ENCODE measurements at regions not wholly inside any gene's neighbourhood (a gene's known extent, or its start where the extent isn't known, plus 50 kb on each side); places are given as distances from the start of the nearest gene placed in this dataset.
"Not testable (repeated sequence)": the region's sequence is repeated elsewhere in the genome, so short reads cannot be mapped to it uniquely, and the experiment has no call there.

DNA sequence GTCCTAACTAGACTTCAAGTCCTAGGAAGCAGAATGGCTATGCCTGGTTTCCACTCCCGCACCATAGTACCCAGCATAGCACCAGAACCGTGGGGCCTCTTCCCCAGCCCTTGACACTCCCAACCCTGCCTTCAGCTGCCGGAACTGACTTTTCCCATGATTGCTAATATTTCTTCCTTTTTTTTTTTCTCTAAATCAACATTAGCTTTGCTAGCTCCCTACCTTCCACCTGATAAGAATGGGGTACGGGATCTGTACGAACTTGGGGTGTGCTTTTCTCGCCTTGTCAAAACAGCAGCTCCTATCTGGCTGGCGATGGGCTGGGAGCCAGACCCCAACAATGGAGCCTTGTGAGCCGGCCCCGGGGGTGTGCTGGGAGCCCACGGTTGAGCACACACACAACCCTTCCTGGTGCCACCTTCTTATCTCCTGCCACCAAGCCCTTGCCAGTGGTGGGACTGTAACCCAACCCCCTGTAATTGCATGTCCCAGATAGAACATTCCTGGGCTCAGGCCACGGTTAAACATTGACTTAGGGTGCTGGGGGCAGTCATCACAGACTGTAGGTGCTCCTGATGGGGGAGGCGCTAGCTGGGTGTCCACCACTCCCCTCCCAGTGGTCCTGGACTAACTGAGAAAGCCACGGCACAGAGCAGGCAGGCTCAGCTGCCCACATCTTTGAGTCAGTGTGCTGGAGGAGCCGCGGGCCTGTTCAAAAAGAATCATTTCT is 213.0 kb upstream of the HAAO start:
- Histone ChIP-seq H3K79me2 (no peaks in the 10 kb centered on the region), H3K4me3 (ENCODE audit: low read depth, low read length) (no peak overlapping the region), H3K27ac (no peak overlapping the region)

DNA sequence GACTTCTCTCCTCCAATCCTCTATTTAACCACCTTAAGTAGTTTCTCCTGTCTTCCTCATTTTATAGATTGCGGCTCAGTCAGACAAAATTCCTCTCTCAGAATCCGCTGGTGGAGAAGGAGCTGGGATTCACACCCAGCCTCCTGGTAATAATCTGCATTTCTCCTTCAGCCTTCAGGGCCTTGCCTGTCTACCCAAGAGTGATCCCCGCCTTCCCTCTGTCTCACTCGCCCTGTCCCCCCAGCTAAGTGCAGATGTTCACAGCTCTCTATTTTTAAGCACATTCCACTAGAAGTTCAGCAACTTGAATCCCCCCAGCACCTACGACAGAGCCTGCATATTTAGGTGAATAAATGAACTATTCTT is 212.5 kb upstream of the HAAO start:
- Histone ChIP-seq H3K4me1 (no peaks in the 10 kb centered on the region), H2AFZ (no peak overlapping the region), H3K36me3 (ENCODE audit: control insufficient read depth, insufficient read depth, low read length) (no peaks in the 10 kb centered on the region), H3K9me3 (ENCODE audit: control insufficient read depth, low read length) (no peaks in the 10 kb centered on the region), H3K27ac (no peak overlapping the region), H3K4me2 (ENCODE audit: low read length) (no peak overlapping the region), H3K79me2 (no peaks in the 10 kb centered on the region), H3K9ac (no peak overlapping the region), H3K4me3 (ENCODE audit: low read depth, low read length) (no peak overlapping the region), H3K27me3 (ENCODE audit: control insufficient read depth, insufficient read depth, low read length) (no peaks in the 10 kb centered on the region)
- TF ChIP-seq, protein P1, sequence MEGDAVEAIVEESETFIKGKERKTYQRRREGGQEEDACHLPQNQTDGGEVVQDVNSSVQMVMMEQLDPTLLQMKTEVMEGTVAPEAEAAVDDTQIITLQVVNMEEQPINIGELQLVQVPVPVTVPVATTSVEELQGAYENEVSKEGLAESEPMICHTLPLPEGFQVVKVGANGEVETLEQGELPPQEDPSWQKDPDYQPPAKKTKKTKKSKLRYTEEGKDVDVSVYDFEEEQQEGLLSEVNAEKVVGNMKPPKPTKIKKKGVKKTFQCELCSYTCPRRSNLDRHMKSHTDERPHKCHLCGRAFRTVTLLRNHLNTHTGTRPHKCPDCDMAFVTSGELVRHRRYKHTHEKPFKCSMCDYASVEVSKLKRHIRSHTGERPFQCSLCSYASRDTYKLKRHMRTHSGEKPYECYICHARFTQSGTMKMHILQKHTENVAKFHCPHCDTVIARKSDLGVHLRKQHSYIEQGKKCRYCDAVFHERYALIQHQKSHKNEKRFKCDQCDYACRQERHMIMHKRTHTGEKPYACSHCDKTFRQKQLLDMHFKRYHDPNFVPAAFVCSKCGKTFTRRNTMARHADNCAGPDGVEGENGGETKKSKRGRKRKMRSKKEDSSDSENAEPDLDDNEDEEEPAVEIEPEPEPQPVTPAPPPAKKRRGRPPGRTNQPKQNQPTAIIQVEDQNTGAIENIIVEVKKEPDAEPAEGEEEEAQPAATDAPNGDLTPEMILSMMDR (IDR thresholded peaks at IDR 0.05), result no peak

More for the DNA sequence above, 213.0 kb upstream of the HAAO start:
- H3K4me2 ChIP-seq (ENCODE audit: low read length), result no peak overlapping the region
- H2AFZ ChIP-seq, result no peak overlapping the region
- no peaks in the 10 kb centered on the region for H3K9me3 ChIP-seq (ENCODE audit: control insufficient read depth, low read length)
- no peaks in the 10 kb centered on the region for H3K36me3 ChIP-seq (ENCODE audit: control insufficient read depth, insufficient read depth, low read length)
- no peak overlapping the region for H3K9ac ChIP-seq
- TF ChIP-seq, protein P1 (IDR thresholded peaks at IDR 0.05), result no peak
- no peaks in the 10 kb centered on the region for H3K27me3 ChIP-seq (ENCODE audit: control insufficient read depth, insufficient read depth, low read length)
- H3K4me1 ChIP-seq, result peaks cover under 1% of the 10 kb centered on the region

DNA sequence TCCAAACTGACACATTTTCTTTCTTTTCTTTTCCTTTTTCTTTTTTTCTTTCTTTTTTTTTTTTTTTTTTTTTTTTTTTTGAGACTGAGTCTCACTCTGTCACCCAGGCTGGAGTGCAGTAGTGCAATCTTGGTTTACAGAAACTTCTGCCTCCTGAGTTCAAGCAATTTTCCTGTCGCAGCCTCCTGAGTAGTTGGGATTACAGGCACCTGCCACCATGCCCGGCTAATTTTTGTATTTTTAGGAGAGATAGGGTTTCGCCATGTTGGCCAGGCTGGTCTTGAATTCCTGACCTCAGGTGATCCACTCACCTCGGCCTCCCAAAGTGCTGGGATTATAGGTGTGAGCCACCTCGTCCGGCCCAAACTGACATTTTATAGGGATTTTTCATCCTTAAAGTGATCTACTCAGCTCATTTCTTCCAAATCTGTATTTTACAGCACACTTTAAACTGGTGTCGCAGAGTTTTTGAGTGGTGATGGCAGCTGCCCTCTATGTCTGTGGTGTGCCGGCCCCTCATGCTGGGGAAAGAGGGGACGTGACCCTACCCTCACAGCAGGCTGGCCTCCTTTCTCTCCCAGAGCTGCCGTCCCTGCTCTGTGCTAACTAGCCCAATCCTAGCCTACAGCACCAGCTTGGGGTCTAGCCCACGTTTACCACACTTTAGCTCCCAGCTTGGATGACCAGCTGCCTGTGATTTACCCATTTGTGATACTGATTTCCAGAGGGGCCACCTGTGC is 211.9 kb upstream of the HAAO start:
- H3K4me1 ChIP-seq; H3K9me3 ChIP-seq (ENCODE audit: control insufficient read depth, low read length); H3K4me2 ChIP-seq (ENCODE audit: low read length); H3K79me2 ChIP-seq; H3K27ac ChIP-seq; H3K36me3 ChIP-seq (ENCODE audit: control insufficient read depth, insufficient read depth, low read length); H2AFZ ChIP-seq; H3K27me3 ChIP-seq (ENCODE audit: control insufficient read depth, insufficient read depth, low read length); H3K9ac ChIP-seq; H3K4me3 ChIP-seq (ENCODE audit: low read depth, low read length): not testable (repeated sequence)

DNA sequence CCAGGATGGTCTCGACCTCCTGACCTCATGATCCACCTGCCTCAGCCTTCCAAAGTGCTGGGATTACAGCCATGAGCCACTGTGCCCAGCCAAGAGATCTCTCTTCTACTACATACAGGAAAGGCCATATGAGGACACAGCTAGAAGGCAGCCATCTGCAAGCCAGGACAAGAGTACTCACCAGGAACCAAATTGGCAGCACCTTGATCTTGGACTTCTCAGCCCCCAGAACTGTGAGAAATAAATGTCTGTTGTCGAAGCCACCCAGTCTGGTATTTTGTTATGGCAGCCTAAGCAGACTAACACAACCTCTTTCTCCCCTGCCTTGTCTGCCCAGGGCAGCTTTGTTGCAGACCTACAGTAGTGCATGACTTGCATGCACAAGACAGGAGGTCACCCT is 211.3 kb upstream of the HAAO start:
- TF ChIP-seq, protein P1 (IDR thresholded peaks at IDR 0.05), result no peak

DNA sequence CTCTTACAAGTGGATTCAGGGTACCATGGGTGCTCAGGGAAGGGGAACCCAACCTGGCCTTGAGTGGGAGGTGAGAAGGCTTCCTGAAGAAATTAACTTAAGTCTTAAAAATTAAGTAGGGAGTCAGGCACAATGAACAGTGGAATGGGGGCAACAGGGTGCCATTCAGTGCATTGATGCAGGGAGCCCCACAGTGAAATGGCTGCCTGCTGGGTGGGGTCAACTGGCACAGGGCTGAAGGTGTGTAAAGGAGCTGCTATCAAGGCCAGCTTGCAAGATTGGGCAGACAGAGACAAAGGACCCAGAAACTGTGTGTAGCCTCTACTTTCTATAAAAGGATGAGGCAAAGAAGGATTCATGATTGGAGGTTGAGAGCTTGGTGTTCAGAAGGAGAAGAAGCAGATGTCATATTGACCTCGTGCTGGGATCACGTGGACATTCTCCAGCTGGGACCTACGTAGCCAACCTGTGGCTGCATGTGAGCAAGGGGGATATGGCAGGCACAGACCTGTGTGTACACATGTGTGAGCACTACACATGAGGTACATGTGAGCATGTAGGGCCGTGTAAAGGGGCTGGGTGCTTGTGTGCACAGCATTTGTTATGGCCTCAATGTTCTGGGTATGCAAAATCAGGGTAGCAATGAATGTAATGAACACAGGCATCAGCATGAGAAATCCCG is 209.5 kb upstream of the HAAO start:
- H3K9ac ChIP-seq, result no peak overlapping the region
- H3K27ac ChIP-seq, result no peak overlapping the region
- H3K4me1 ChIP-seq, result no peaks in the 10 kb centered on the region
- no peak overlapping the region for H2AFZ ChIP-seq
- no peak overlapping the region for H3K4me3 ChIP-seq (ENCODE audit: low read depth, low read length)
- TF ChIP-seq, protein P1 (IDR thresholded peaks at IDR 0.05), result no peak
- H3K27me3 ChIP-seq (ENCODE audit: control insufficient read depth, insufficient read depth, low read length), result no peaks in the 10 kb centered on the region
- H3K36me3 ChIP-seq (ENCODE audit: control insufficient read depth, insufficient read depth, low read length), result no peaks in the 10 kb centered on the region
- no peaks in the 10 kb centered on the region for H3K79me2 ChIP-seq
- H3K9me3 ChIP-seq (ENCODE audit: control insufficient read depth, low read length), result no peaks in the 10 kb centered on the region
- no peak overlapping the region for H3K4me2 ChIP-seq (ENCODE audit: low read length)

More for the DNA sequence above, 211.3 kb upstream of the HAAO start:
- Histone ChIP-seq H3K27ac (no peak overlapping the region), H3K27me3 (ENCODE audit: control insufficient read depth, insufficient read depth, low read length) (no peaks in the 10 kb centered on the region), H3K9me3 (ENCODE audit: control insufficient read depth, low read length) (no peaks in the 10 kb centered on the region), H2AFZ (no peak overlapping the region), H3K4me1 (no peaks in the 10 kb centered on the region), H3K79me2 (no peaks in the 10 kb centered on the region), H3K9ac (no peak overlapping the region), H3K36me3 (ENCODE audit: control insufficient read depth, insufficient read depth, low read length) (no peaks in the 10 kb centered on the region), H3K4me3 (ENCODE audit: low read depth, low read length) (no peak overlapping the region), H3K4me2 (ENCODE audit: low read length) (no peak overlapping the region)

Measured in parathyroid adenoma (tissue), 2 donors.